H1 (cell line): ENCODE measurements at regions not wholly inside any gene's neighbourhood (a gene's known extent, or its start where the extent isn't known, plus 50 kb on each side); places are given as distances from the start of the nearest gene placed in this dataset.
"Not testable (repeated sequence)": the region's sequence is repeated elsewhere in the genome, so short reads cannot be mapped to it uniquely, and the experiment has no call there.

ENCODE experiments used
- ASH2L ChIP-seq: fragments of 200-600, 300-600 bp; sonication (generic); IDR thresholded peaks from one replicate; pipeline ENCODE4 v1.7.1; 2017; ENCODE audit warnings: low read length
- BCL11A ChIP-seq, 2 experiments: IDR thresholded peaks; one replicate each; pipeline ENCODE4 v1.6.1; 2011; ENCODE audit warnings: low read depth in 2 of 2, low read length in 2 of 2, mild to moderate bottlenecking in 2 of 2
- BRCA1 ChIP-seq: IDR thresholded peaks from 2 replicates; pipeline ENCODE4 v1.6.1; 2012; ENCODE audit warnings: low read depth, low read length, improper control_type of control experiment
- CHD2 ChIP-seq: IDR thresholded peaks from 2 replicates; pipeline ENCODE4 v1.6.1; 2012; ENCODE audit warnings: low read length, improper control_type of control experiment
- EP300 ChIP-seq, 2 experiments: IDR thresholded peaks; 1 replicate in 1 of 2; 2 replicates in 1 of 2; pipeline ENCODE4 v1.6.1; 2011 to 2012; ENCODE audit warnings: low read depth in 2 of 2, low read length in 2 of 2, mild to moderate bottlenecking in 2 of 2, borderline replicate concordance in 1 of 2, inconsistent platforms in 1 of 2, moderate library complexity in 1 of 2
- JUN ChIP-seq: IDR thresholded peaks from 2 replicates; pipeline ENCODE4 v1.6.1; 2011; ENCODE audit warnings: low read depth, mild to moderate bottlenecking, improper control_type of control experiment, low read length
- POLR2AphosphoS5 ChIP-seq: IDR thresholded peaks from 2 replicates; pipeline ENCODE4 v1.6.1; 2011; ENCODE audit warnings: low read depth, low read length
- RAD21 ChIP-seq, 2 experiments: IDR thresholded peaks in 1 of 2; conservative IDR thresholded peaks in 1 of 2; 2 replicates each; pipeline ENCODE4 v1.6.1; 2011; ENCODE audit warnings: low read depth in 2 of 2, low read length in 2 of 2, improper control_type of control experiment in 1 of 2, inconsistent platforms in 1 of 2, mild to moderate bottlenecking in 1 of 2, moderate library complexity in 1 of 2
- RXRA ChIP-seq: IDR thresholded peaks from 2 replicates; pipeline ENCODE4 v1.6.1; 2011; ENCODE audit warnings: low read depth, mild to moderate bottlenecking, low read length, moderate library complexity; ENCODE audit not compliant: insufficient read depth
- SIRT6 ChIP-seq: IDR thresholded peaks from one replicate; pipeline ENCODE4 v1.7.1; 2012; ENCODE audit warnings: low read length, inconsistent platforms
- TCF12 ChIP-seq: IDR thresholded peaks from 2 replicates; pipeline ENCODE4 v1.6.1; 2011; ENCODE audit warnings: low read depth, mild to moderate bottlenecking, low read length
- TF ChIP-seq, protein P1 (sequence below): IDR thresholded peaks from 2 replicates; pipeline ENCODE4 v1.6.1; 2012; ENCODE audit warnings: inconsistent platforms
- TF ChIP-seq, protein P2 (sequence below), 3 experiments: IDR thresholded peaks; 1 replicate in 2 of 3; 2 replicates in 1 of 3; pipeline versions ENCODE4 v1.5.1 to v1.6.1; 2011; ENCODE audit warnings: low read length in 3 of 3, mild to moderate bottlenecking in 3 of 3, inconsistent platforms in 2 of 3, low read depth in 1 of 3, moderate library complexity in 1 of 3; ENCODE audit not compliant: insufficient read depth in 1 of 3; ENCODE audit errors: control extremely low read depth in 1 of 3

DNA sequence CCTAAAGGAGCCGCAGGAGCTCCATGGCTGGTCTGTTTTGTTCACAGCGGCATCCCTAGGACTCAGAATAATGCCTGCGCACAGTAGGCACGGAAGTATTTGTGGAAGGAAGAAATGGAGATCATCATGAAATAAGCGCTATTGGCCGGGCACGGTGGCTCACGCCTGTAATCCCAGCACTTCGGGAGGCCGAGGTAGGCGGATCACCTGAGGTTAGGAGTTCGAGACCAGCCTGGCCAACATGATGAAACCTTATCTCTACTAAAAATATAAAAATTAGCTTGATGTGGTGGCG, 175.5 kb upstream of the CIBAR2 start:
- TF ChIP-seq CHD2; TCF12; RAD21 (IDR thresholded peaks at IDR 0.05 in 1 of 2, conservative IDR thresholded peaks at IDR 0.05 in 1 of 2; ENCODE audit: low read depth in 2 of 2, low read length in 2 of 2); JUN; SIRT6; EP300 (IDR thresholded peaks at IDR 0.05; ENCODE audit: borderline replicate concordance in 1 of 2, low read depth in 2 of 2, low read length in 2 of 2); BRCA1; BCL11A (IDR thresholded peaks at IDR 0.05; ENCODE audit: low read depth in 2 of 2, low read length in 2 of 2); ASH2L; POLR2AphosphoS5; RXRA: not testable (repeated sequence)
- TF ChIP-seq, protein P1, sequence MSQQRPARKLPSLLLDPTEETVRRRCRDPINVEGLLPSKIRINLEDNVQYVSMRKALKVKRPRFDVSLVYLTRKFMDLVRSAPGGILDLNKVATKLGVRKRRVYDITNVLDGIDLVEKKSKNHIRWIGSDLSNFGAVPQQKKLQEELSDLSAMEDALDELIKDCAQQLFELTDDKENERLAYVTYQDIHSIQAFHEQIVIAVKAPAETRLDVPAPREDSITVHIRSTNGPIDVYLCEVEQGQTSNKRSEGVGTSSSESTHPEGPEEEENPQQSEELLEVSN: not testable (repeated sequence)
- TF ChIP-seq, protein P2, sequence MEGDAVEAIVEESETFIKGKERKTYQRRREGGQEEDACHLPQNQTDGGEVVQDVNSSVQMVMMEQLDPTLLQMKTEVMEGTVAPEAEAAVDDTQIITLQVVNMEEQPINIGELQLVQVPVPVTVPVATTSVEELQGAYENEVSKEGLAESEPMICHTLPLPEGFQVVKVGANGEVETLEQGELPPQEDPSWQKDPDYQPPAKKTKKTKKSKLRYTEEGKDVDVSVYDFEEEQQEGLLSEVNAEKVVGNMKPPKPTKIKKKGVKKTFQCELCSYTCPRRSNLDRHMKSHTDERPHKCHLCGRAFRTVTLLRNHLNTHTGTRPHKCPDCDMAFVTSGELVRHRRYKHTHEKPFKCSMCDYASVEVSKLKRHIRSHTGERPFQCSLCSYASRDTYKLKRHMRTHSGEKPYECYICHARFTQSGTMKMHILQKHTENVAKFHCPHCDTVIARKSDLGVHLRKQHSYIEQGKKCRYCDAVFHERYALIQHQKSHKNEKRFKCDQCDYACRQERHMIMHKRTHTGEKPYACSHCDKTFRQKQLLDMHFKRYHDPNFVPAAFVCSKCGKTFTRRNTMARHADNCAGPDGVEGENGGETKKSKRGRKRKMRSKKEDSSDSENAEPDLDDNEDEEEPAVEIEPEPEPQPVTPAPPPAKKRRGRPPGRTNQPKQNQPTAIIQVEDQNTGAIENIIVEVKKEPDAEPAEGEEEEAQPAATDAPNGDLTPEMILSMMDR (IDR thresholded peaks at IDR 0.05; ENCODE audit: control extremely low read depth in 1 of 3, insufficient read depth in 1 of 3, low read depth in 1 of 3, low read length in 3 of 3): not testable (repeated sequence)
